ENCODE measurements at regions not wholly inside any gene's neighbourhood (a gene's known extent, or its start where the extent isn't known, plus 50 kb on each side); places are given as distances from the start of the nearest gene placed in this dataset.

DNA sequence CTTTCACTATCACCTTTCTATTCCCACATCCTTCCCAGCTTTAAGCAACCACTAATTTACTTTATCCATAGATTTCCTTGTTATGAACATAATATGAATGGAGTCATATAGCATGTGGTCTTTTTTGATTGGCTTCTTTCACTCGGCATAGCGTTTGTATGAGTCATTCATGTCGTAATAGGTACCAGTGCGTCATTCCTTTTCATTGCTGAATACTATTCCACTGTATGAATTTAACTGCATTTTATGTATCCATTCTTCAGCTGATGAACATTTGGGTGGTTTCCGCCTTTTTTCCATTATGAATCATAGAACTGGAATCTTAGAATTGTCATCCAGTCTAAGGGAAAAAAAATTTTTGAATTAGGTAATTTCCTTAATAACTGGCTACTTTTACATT, 411.3 kb upstream of the AUTS2 start:
- TF ChIP-seq, protein P1, sequence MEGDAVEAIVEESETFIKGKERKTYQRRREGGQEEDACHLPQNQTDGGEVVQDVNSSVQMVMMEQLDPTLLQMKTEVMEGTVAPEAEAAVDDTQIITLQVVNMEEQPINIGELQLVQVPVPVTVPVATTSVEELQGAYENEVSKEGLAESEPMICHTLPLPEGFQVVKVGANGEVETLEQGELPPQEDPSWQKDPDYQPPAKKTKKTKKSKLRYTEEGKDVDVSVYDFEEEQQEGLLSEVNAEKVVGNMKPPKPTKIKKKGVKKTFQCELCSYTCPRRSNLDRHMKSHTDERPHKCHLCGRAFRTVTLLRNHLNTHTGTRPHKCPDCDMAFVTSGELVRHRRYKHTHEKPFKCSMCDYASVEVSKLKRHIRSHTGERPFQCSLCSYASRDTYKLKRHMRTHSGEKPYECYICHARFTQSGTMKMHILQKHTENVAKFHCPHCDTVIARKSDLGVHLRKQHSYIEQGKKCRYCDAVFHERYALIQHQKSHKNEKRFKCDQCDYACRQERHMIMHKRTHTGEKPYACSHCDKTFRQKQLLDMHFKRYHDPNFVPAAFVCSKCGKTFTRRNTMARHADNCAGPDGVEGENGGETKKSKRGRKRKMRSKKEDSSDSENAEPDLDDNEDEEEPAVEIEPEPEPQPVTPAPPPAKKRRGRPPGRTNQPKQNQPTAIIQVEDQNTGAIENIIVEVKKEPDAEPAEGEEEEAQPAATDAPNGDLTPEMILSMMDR (IDR thresholded peaks at IDR 0.05; ENCODE audit: low read depth, low read length, poor library complexity, severe bottlenecking), result no peak
- no peak for TF ChIP-seq EZH2phosphoT487 (IDR thresholded peaks at IDR 0.05; ENCODE audit: borderline replicate concordance, low read length)

Data from DOHH2 (cell line).